Keratinocyte (primary cell): ENCODE measurements at regions not wholly inside any gene's neighbourhood (a gene's known extent, or its start where the extent isn't known, plus 50 kb on each side); places are given as distances from the start of the nearest gene placed in this dataset.

Experiments
- CTCF ChIP-seq, 3 experiments: IDR thresholded peaks in 1 of 3; conservative IDR thresholded peaks in 1 of 3; optimal IDR thresholded peaks in 1 of 3; 2 replicates in 2 of 3; 3 replicates in 1 of 3; pipeline versions ENCODE3 to v1.5.1; 2011; ENCODE audit warnings: low read length in 3 of 3, mild to moderate bottlenecking in 3 of 3, moderate library complexity in 2 of 3, control low read depth in 1 of 3, inconsistent platforms in 1 of 3; ENCODE audit not compliant: insufficient read depth in 2 of 3; ENCODE audit errors: extremely low read depth in 1 of 3
- EZH2 ChIP-seq: IDR thresholded peaks from one replicate; pipeline ENCODE4 v1.6.1; 2012; ENCODE audit warnings: inconsistent platforms, mild to moderate bottlenecking, low read length, moderate library complexity

- TF ChIP-seq CTCF (optimal IDR thresholded peaks at IDR 0.05 in 1 of 3, IDR thresholded peaks at IDR 0.05 in 1 of 3, conservative IDR thresholded peaks at IDR 0.05 in 1 of 3; ENCODE audit: extremely low read depth in 1 of 3, insufficient read depth in 2 of 3, low read length in 3 of 3) (no peak), EZH2 (no peak)
Observed at GRCh38 chr18:55783921-55784320, 195.9 kb upstream of the TCF4 start.
